ENCODE measurements at regions not wholly inside any gene's neighbourhood (a gene's known extent, or its start where the extent isn't known, plus 50 kb on each side); places are given as distances from the start of the nearest gene placed in this dataset.

DNA sequence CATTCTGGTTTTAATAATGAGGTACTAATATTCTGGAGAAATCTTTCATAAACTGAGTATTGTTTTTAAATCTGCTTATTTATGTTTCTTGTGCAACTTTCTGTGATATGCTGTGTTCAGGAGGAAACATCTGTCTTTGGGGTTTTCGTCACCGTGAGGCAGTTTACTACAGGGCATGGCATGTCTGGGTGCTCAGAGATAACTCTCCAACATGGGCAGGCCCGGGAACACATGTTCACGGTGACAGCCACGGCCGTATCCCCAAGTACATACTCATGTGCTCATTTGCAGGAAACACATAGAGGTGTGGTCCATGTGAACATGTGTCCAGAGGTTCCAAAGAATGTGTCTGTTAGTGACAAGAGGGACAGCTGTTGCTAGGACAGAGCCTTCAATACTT lies 62.1 kb upstream of the CNKSR3 start:
- no CpG with 5 or more reads among the region's 6 CpGs for WGBS (ENCODE audit: extremely low coverage, insufficient read length, low lambda C conversion rate)
- Histone ChIP-seq H2BK20ac (ENCODE audit: low read depth, low read length, poor library complexity, severe bottlenecking) (no peak overlapping the region), H3K4me1 (ENCODE audit: insufficient read depth, low read length) (no peaks in the 10 kb centered on the region), H2AK5ac (ENCODE audit: insufficient read length, low read length) (no peak overlapping the region), H3K27ac (ENCODE audit: insufficient read length, low read depth, low read length) (no peak overlapping the region), H4K5ac (ENCODE audit: insufficient read length, low read depth, low read length) (no peak overlapping the region), H3K4ac (ENCODE audit: low read depth, low read length) (no peak overlapping the region), H4K91ac (ENCODE audit: insufficient read length, low read depth, low read length) (no peak overlapping the region), H3K56ac (ENCODE audit: insufficient read length, low read depth, low read length) (no peak overlapping the region), H3K23ac (ENCODE audit: insufficient read length, low read depth, low read length) (no peak overlapping the region), H3K79me1 (ENCODE audit: insufficient read depth, low read depth, low read length, poor library complexity, severe bottlenecking) (no peaks in the 10 kb centered on the region), H3K4me2 (ENCODE audit: insufficient read depth, insufficient read length, low read length) (no peak overlapping the region), H4K20me1 (ENCODE audit: control insufficient read depth, insufficient read depth, insufficient read length) (no peaks in the 10 kb centered on the region), H2BK15ac (ENCODE audit: low read depth, low read length) (no peak overlapping the region), H3K9ac (ENCODE audit: extremely low read depth, insufficient read length, low read length) (no peak overlapping the region), H3K23me2 (ENCODE audit: insufficient read length, low read depth, low read length, poor library complexity, severe bottlenecking) (no peaks in the 10 kb centered on the region), H4K8ac (replicated peaks; ENCODE audit: insufficient read length, low read depth, low read length) (no peak overlapping the region), H3K14ac (ENCODE audit: insufficient read depth, low read length) (no peak overlapping the region), H3K27me3 (ENCODE audit: insufficient read depth, low read length) (no peaks in the 10 kb centered on the region), H2BK120ac (ENCODE audit: low read depth, low read length, poor library complexity, severe bottlenecking) (no peak overlapping the region), H2AFZ (ENCODE audit: low read length) (no peak overlapping the region), H3K79me2 (ENCODE audit: insufficient read depth, low read length) (no peaks in the 10 kb centered on the region), H3T11ph (ENCODE audit: low read length) (no peak overlapping the region), H2BK12ac (ENCODE audit: insufficient read length, low read depth, low read length) (no peak overlapping the region), H2BK5ac (ENCODE audit: insufficient read length, low read length) (no peak overlapping the region), H3K9me3 (ENCODE audit: control insufficient read depth, low read depth, low read length) (no peaks in the 10 kb centered on the region), H3K18ac (ENCODE audit: insufficient read length, low read depth, low read length) (no peak overlapping the region)
- H3K4me1 Mint-ChIP-seq: no peaks in the 10 kb centered on the region
- no peaks in the 10 kb centered on the region for H3K27me3 Mint-ChIP-seq (ENCODE audit: low read depth)
- no peak overlapping the region for H3K27ac Mint-ChIP-seq
- no peak overlapping the region for H3K4me3 Mint-ChIP-seq
- no peaks in the 10 kb centered on the region for H3K9me3 Mint-ChIP-seq
- no peak for DNase-seq
- no peak for TF ChIP-seq CTCF (conservative IDR thresholded peaks at IDR 0.05)
- H3K36me3 Mint-ChIP-seq (ENCODE audit: insufficient read depth in 1 of 3, low read depth in 3 of 3): no peaks in the 10 kb centered on the region

All from H9 (cell line).